HepG2 (cell line): ENCODE measurements at regions not wholly inside any gene's neighbourhood (a gene's known extent, or its start where the extent isn't known, plus 50 kb on each side); places are given as distances from the start of the nearest gene placed in this dataset.

Source experiments
- CREM ChIP-seq, 2 experiments: sonication (generic) in 1 of 2; formaldehyde crosslinking in 1 of 2; IDR thresholded peaks; 2 replicates each; pipeline versions ENCODE4 v1.4.0 to v1.6.1; 2016 to 2020; ENCODE audit warnings: antibody characterized with exemption in 1 of 2, mild to moderate bottlenecking in 1 of 2, missing genetic modification reagents in 1 of 2
- FIP1L1 ChIP-seq: fragments of 200-400 bp; formaldehyde crosslinking; IDR thresholded peaks from 2 replicates; pipeline ENCODE4 v1.6.1; 2018; ENCODE audit warnings: low read depth, mild to moderate bottlenecking, low read length, moderate library complexity, borderline replicate concordance; ENCODE audit not compliant: insufficient read depth
- FOXA1 ChIP-seq, 2 experiments: fragments of 450-650 bp in 1 of 2; sonication (generic) in 1 of 2; formaldehyde crosslinking in 1 of 2; IDR thresholded peaks; 2 replicates each; pipeline versions ENCODE4 v1.4.0 to v1.6.1; 2016 to 2020; ENCODE audit warnings: missing genetic modification reagents in 1 of 2
- FOXP1 ChIP-seq, 2 experiments: fragments of 450-650 bp in 1 of 2; IDR thresholded peaks; 2 replicates each; pipeline ENCODE4 v1.6.1; 2017 to 2018; ENCODE audit warnings: antibody characterized with exemption in 1 of 2
- GFI1 ChIP-seq: sonication (generic); formaldehyde crosslinking; IDR thresholded peaks from 2 replicates; pipeline ENCODE4 v1.5.0; 2020; ENCODE audit warnings: missing genetic modification reagents, mild to moderate bottlenecking, borderline replicate concordance
- HDAC2 ChIP-seq: sonication (generic); formaldehyde crosslinking; IDR thresholded peaks from 2 replicates; pipeline ENCODE4 v1.4.0; 2020; ENCODE audit warnings: missing genetic modification reagents
- MIXL1 ChIP-seq: IDR thresholded peaks from 2 replicates; pipeline ENCODE4 v1.6.1; 2016
- PPARG ChIP-seq: conservative IDR thresholded peaks from 2 replicates; pipeline ENCODE4 v1.6.1; 2016; ENCODE audit warnings: missing biosample characterization, missing genetic modification reagents
- ZNF773 ChIP-seq: sonication (generic); formaldehyde crosslinking; IDR thresholded peaks from 2 replicates; pipeline ENCODE4 v1.4.0; 2020; ENCODE audit warnings: missing genetic modification reagents, borderline replicate concordance
- TF ChIP-seq, protein P1 (sequence below): sonication (generic); formaldehyde crosslinking; IDR thresholded peaks from 2 replicates; pipeline ENCODE4 v1.4.0; 2020; ENCODE audit warnings: missing genetic modification reagents, borderline replicate concordance

DNA sequence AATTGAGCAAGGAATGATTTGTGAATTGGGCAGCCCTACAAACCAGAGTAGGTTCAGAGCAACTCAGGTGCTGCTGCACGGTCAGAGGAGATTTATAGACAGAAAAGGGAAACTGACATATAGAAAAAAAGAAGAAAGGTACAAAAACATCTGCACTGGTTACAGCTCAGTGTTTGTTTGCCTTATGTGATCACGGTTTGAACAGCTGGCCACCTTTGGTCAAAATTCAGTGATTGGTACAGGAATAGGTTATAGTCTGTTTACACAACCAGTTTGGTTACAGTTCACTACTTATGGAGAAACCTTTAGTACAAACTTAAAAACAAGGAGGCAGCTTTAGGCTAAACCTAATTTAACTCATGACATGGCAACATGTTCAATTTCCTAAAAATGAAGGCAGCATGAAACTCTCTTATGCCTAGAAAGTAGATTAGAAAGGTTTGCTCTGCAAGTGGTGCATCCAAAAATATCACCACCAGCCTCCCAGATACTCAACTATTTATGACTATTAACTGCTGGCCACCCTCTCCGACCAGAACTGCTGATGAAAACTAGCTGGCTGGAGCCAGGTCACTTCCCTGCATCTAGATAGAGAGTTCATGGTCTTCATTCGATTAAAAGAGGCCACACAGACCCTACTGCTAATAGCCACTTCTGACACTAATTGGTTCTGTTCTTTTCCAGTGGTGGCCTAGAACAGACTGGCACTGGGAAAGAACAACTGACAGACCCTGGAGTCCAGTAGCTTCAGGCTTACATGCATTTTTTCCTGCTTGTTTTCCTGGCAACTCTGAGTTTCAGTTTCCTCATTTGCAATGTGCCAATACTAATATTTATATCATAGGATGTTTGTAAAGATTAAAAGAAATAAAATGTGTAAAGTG, 548.0 kb downstream of the CCSER2 start (continued):
- TF ChIP-seq GFI1 (CRISPR knock-in tag) (peak; percentile 81; the same call in 1 of the 2 replicates), CREM (IDR thresholded peaks at IDR 0.05) (peak; percentile 20; the same call in 1 of the 2 replicates), CREM (CRISPR knock-in tag; IDR thresholded peaks at IDR 0.05) (no peak), FOXA1 (IDR thresholded peaks at IDR 0.05) (peak; percentile 48; the same call in 1 of the 2 replicates), FOXA1 (CRISPR knock-in tag; IDR thresholded peaks at IDR 0.05) (peak; percentile 82), FOXP1 (IDR thresholded peaks at IDR 0.05) (no peak), FOXP1 (CRISPR knock-in tag; IDR thresholded peaks at IDR 0.05) (peak; percentile 64; the same call in 1 of the 2 replicates), PPARG (peak; percentile 51; the same call in 1 of the 2 replicates), HDAC2 (CRISPR knock-in tag) (0 out of 2 replicates have a peak, but pooled peaks have one; percentile 21), MIXL1 (CRISPR knock-in tag) (peak; percentile 49; the same call in 1 of the 2 replicates), ZNF773 (CRISPR knock-in tag) (no peak), FIP1L1 (no peak)
- TF ChIP-seq, protein P1, sequence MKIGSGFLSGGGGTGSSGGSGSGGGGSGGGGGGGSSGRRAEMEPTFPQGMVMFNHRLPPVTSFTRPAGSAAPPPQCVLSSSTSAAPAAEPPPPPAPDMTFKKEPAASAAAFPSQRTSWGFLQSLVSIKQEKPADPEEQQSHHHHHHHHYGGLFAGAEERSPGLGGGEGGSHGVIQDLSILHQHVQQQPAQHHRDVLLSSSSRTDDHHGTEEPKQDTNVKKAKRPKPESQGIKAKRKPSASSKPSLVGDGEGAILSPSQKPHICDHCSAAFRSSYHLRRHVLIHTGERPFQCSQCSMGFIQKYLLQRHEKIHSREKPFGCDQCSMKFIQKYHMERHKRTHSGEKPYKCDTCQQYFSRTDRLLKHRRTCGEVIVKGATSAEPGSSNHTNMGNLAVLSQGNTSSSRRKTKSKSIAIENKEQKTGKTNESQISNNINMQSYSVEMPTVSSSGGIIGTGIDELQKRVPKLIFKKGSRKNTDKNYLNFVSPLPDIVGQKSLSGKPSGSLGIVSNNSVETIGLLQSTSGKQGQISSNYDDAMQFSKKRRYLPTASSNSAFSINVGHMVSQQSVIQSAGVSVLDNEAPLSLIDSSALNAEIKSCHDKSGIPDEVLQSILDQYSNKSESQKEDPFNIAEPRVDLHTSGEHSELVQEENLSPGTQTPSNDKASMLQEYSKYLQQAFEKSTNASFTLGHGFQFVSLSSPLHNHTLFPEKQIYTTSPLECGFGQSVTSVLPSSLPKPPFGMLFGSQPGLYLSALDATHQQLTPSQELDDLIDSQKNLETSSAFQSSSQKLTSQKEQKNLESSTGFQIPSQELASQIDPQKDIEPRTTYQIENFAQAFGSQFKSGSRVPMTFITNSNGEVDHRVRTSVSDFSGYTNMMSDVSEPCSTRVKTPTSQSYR (CRISPR knock-in tag): no peak
